Non-pigmented ciliary epithelial cell (primary cell): ENCODE measurements at regions not wholly inside any gene's neighbourhood (a gene's known extent, or its start where the extent isn't known, plus 50 kb on each side); places are given as distances from the start of the nearest gene placed in this dataset.

Source experiments
- DNase-seq: peaks from one replicate; pipeline ENCODE4 v3.0.0-alpha.2; 2010; ENCODE audit warnings: low read depth

DNA sequence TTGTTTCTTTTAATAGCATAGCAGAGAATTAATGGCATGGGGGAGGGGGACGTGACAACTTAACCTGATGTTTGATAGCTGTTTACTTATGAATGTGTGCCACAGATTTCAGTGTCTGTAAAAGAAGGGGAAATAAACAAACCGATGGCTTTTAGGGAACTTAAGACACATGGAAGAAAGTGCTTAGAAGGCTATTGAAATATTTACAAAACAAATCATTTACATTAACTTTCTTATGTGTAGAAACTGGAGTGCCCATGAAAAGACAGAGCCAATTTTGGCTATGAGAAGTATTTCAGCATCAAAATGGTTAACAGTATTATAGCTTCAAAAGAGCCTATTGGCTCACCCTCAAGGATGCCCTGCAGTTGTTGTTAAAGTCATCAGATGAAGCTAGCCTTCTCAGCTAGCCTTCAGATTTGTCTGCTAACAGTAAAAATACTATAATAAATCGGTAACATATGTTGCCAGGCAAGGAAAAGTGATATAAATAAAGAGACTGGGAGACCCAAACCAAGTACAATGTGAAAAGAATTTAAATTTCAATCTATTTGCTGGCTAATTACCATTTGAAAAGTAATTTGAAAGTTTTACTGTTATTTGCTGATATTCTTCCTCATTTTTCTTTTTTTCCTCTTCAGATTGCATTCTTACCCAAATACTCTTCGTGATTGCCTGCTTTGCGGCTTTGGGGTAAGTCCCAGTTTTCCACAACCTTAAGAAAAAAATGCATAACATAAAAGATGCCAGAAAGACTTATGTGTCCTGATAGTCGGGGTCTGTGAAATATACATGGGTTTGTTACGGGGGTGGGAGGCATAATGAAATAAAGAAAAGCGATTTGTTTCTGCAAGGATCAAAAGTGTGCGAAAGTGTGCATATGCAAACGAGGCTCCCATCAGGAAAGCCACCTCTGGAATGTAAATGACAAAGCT lies 256.4 kb downstream of the MEIS1 start:
- DNase-seq: no peak

DNA sequence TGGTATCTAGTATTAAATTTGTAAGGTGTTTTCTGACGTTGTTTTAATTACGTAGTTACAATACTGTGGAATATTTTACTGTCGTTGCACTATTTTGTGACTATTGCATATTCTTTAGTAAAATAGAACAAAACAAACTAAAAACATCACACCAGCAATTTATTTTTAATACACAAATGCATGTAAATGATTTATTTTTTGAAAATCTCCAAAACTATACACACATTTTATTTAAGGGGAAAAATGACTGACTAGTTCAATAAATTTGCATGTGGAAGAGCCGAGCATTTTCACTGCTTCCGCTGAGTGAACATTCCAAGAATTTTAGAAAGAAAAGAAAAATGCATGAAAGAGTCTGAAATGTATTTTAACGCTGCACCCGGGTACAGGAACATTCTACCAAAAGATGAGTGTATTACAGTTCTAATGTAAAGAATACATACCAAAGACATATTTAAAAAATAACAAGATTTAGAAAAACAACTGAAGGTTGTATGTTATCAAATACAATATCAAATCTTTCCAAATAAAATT lies 257.7 kb downstream of the MEIS1 start:
- DNase-seq: no peak

DNA sequence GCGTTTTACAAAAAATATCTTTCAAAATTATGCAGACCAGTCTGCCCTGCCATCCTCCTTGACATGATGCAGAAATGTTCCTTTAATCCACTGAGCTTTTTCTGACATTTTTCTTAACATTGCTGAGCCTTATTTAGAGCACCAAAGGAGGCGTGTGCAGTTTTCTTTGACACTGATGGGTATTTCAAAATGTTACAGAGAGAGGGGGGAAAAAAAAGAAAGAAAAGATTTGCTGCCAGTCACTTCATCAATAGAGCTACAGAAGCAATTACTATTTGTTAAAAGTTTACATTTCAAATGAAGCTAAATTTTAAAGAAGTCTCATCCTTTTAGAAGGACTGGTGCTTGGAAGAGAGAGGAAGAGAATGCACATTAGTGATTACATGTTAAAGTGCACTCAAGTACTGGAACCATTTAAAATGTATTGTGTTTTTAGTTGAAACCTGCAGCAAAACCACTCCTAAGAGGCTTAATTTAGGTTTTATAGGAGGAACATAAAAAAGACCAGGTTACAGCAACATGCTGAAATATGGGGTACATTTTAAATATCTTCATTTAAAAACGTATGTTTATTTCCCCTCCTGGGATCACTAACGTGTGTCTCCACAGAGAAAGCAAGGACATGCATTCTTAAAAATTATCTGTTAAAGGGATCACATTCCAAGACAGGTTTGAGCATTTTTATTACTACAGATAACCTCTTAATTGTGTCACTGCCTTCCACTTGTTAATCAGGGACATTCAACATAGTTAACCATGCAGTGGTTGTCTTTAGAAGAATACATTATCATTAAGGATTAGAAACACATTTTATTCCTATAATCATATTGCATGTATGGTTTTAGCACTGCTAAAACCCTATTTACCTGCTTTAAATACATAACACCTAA lies 258.4 kb downstream of the MEIS1 start:
- DNase-seq: no peak

DNA sequence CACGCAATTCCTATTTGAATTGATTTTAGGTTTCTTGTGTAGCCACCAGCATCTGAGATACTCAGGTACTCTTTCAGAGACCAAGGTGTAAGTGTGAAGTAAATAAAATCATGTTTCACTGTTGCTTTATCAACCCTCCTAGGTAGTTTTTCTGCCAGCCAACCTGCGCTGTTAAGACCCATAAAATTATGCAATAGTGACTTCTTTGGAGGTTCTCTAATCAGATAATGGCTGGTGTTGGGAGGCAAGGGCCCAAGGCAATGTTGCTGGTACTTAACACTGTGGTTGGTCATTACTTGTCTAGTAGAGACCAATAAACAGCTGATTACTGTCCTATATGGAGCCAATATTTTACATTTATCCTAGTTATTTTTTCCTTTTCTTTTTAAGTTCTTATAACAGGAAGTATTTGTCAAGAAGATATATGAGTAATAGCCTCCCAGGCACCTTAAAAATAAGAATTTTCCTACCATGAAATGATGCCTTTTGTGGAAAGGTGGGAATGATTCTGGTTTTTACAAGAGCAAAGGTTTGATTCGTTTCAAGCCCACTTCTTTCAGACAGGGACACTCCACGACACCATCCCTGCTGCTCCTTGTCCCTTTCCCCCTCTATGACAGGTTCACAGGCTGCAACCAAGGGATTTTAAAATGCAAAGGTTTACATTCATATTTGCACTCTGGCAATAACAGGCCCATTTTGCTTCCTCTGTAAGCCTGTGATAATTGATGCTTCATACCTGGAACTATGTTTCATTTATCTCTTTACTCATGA lies 259.3 kb downstream of the MEIS1 start:
- DNase-seq: no peak

DNA sequence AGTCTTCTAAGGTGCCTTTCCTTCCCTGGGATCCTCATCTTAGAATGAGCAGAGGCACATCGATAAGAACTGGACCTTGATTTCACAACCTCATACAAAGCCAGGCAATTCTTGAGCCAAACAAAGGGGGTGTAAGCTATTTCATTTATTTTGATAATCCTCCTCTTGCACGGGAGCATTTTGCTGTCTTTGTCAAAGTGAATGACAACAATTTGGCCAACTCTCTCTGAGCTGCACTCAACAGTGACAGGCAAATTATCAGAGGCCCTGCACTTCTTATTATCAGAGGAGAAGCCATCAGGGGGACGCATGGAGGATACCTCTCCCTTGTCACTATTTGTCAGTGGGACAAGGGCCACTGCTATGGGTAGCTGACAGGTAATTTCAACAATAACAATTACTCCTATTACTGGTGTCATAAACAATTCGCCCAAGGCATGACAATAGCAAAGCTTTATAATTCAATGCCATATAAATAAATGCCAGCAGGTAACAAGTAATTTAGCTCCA lies 260.4 kb downstream of the MEIS1 start:
- DNase-seq: no peak

DNA sequence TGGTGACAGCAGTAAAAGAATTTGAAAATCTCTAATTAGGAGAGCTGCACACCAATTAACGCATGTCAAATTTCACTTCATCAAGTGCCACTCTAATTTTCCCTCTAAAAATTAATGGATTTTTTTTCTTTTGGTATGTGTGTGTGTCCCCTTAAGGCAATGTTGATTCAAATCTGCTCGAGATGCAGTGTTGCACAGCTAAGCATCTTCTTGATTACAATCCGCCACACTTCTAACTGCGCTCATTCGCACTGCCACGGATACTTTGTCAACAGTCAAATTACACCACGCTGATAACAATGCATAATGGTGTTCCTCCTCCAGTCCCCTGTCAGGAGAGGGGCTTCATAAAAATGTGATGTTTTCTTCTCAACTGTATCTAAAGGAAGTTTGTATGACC lies 261.4 kb downstream of the MEIS1 start:
- no peak for DNase-seq

DNA sequence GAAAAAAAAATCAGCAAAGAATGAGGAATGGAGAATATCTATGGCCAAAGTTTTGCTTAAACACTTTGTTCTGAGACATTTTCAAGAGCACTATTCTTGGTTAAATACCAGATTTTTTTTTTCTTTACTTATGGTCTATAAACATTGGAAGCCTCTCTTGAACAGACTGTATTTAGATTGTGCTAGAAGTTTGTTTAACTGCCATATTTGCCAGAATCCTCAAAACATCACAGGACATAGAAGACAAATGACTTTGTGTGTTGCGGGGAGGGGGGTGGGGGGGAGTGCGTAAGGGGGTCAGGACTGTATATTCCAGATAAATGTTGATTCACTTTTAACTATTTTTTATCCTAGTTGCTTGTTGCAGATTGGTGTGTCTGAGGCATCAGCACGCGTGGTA lies 262.0 kb downstream of the MEIS1 start:
- no peak for DNase-seq

DNA sequence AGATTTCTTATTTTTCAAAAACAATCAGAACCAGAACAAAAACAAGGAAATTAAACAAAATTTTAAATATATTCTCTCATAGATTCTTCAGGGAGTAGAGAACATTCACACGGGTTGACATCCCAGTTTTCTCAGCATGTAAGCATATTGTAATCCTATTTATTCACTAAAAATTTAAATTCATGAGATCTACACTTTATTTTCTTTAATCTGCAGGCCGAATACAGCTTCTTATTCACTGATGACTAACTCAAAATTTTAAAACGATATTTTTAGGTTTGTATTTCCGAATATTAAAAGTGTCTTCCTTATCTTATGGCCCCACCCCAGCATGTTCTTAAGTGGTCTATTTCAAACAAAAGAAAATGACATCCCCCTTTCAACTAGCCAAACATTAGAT lies 262.4 kb downstream of the MEIS1 start:
- no peak for DNase-seq

DNA sequence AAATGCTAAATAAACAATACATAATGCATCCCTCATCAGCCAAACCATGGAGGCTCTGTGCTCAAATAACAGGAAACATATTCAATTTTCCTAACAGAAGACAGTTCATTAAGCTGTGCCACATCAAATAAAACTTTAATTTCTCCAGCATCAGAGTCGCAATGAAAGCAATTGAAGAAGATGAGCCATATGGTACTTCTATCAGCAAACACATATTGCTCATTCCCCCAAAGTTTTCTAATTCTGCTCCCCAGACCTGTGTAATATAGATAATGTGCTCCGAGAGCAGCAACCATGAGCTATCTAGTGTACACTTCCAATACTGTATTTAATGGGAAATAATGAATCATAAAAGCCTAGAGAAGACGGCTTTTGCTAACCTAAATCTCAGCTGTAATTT lies 263.2 kb downstream of the MEIS1 start:
- DNase-seq: no peak

DNA sequence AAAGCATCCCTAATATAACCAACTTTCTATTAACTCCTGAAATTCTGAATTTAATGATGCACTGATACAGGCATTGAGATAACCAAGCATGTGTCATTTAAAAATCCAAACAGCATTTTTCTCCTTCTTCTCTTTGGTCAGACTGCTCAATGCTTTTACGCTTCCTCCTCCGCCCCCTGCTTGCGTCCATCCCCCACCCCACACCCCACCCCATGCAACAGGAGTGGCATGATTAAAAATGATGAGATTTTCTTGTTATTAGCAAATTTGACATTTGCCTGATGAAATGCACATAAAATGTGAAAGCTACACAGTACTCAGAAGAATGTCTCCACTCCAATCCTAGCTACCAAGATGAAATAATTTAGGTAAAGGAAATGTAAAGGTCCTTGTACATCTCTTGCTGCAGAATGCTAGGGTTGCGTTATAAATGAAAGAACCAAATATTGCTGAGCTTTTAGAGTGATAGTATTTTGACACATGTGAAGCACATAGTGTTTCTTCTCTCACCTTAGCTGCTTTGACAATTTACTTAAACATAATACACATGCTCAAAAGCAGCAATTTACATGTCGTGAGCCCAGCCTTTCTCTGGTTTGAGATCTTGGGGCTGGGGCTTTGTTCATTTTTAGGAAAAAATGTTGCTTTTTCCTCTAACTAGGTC lies 263.8 kb downstream of the MEIS1 start:
- DNase-seq: no peak

DNA sequence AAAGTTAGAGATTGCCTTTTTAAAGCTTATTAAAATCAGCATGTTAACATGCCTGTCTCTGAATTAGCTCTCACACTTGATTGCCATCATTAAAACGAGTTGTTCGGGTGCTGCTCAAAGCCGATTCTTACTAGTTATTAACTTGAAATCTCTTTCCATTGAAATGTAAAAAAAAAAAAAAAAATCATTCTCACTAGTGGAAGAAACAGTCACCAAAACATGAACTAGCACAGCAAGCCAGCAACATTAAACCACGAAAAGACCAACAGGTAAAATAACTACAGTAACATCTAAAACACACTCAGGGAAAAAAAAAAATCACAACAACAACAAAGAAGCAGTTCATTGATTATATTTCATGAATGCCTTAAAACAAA lies 264.5 kb downstream of the MEIS1 start:
- DNase-seq: no peak

DNA sequence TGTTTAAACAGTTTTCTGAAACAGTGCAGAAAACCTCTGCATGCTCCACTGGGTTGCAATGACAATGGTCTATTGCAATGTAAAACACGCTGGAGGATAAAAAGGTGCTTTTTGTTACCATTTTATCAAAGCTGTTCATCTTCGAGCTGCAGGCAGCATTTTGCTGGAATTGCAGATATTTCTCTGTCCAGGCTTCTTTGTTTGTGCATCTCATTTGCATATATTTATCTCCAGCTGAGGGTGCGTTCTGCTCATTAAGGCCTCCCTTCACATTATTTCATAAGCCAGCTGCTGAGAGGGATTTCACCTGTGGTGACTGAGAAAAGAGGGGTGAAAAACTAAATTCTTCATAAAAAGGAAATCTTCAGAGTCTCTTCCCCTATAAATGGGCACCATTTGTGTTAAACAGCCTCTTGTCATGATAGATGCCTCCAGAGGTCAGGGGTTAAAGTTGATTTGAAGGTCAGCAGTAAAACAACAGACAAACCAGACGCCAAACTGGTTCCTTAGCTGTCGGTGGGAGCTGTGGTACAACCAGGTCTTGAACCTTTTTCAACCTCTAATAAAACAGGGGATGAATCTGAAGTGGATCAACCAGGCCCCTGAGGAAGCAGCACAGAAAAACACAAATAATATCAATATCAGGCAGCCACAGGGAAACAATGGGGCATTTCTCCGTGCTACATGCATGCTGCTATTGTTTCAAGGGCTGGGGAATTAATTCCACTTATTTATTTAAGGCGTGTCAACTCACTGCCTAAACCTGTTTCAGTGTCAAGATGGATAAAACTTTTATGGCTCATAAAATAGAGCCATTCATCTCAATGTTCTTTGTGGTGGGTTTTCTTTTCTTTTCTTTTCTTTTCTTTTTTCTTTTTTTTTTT lies 265.1 kb downstream of the MEIS1 start:
- DNase-seq: no peak

DNA sequence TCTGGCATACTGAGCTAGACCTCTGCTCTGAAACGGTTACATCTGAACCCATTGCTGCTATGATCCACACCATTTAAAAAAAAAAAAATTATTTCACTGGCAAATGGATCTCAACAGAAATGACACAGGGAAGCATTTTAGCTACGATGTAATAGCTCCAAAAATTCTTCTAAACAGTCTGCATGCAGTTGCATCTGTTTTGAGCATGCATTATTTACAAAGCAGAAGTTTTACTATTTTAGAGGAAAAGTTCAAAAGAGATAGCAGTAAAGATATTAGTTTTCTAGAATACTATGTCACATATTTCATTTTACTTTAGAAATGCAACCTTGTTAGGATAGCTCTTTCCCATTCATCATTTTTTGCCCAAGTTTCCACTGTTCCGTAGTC lies 265.7 kb downstream of the MEIS1 start:
- DNase-seq: no peak

DNA sequence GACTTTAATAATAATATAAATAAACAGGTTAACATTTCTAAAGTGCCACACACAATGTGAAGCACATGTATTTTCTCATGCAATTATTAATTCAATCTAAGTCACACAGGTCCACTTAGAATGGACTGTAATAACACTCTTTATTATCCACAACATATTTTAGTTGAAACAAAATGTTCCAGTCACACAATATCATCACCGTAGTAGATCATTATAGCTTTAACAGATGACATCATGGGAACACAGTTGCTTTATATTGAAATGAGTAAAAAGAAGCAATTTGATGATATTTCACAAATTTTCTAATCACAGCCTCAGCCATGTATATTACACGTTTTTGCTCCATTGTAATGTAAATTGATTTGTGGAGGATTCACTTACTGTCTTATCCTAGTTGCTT lies 266.3 kb downstream of the MEIS1 start:
- DNase-seq: no peak

DNA sequence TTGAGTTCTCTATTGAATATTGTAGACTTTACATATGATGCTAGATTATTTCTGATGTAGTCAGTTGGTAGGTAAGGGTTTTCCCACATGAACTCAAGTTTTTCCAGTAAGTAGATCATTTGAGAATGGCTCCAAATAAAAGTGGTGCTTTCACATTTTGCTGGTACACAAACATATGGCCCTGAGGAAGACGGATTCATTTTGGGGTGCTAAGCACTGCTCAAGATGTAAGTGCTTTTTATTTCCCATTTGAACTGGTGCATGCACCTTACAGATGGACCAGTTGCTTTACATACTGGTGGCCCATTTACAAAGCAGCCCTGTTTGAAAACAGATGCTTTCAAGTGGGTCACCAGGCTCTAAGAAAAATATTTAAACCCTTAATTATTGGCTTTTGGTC lies 266.7 kb downstream of the MEIS1 start:
- DNase-seq: no peak

DNA sequence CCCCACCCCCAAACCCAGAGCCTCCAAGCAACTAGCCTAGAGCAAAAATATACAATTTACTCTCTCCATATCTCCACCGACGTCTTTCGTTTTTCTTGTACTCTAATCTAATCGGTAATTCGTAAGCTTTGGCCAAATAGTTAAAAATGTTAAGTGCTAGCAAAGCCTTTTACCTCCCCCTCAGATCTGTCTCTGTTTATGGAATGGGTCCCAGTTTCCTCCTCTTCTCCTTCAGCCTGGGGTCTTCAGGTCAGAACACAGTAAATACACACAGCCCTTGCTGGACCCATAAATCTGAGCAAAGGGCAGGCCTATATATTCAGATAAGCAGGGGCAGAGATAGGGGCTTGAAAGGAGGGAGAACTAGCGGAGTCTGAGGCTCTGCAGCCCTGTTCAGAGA lies 267.4 kb downstream of the MEIS1 start:
- no peak for DNase-seq

DNA sequence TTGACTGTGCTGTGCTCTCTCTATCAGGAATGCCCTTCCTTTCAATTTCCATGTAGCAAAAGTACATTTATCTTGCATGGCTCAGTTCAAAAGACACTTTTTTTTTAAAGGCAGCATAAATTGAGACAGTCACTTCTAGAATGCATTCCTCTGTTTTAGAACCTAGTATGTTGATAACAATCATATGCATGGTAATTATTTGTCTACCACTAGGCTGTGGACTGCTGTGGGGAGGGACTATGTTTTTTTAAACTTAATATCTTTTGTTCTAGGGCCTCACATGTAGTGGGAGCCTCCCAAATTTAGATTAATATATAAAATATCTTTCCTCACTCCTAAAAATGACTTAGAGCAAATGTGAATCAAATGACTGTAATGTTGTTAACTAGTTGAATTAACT lies 269.9 kb downstream of the MEIS1 start:
- no peak for DNase-seq

DNA sequence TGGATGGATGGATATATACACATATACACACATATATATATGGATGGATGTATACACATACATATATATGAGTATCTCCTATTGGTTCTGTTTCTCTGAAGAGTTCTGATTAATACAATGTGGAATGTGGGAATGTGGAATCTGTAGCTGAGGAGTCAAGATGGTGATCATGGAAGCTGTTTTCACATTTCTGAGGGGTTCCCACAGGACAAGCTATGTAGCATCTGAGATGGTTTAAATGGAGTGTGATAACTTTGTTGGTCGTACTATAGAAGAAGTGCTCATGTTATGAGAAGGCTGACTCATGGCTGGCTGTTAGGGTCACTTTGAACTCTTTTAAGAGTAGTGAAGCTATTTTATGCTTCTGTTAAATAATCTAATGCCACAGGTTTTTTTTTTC lies 279.7 kb downstream of the MEIS1 start:
- DNase-seq: peak; percentile 19

DNA sequence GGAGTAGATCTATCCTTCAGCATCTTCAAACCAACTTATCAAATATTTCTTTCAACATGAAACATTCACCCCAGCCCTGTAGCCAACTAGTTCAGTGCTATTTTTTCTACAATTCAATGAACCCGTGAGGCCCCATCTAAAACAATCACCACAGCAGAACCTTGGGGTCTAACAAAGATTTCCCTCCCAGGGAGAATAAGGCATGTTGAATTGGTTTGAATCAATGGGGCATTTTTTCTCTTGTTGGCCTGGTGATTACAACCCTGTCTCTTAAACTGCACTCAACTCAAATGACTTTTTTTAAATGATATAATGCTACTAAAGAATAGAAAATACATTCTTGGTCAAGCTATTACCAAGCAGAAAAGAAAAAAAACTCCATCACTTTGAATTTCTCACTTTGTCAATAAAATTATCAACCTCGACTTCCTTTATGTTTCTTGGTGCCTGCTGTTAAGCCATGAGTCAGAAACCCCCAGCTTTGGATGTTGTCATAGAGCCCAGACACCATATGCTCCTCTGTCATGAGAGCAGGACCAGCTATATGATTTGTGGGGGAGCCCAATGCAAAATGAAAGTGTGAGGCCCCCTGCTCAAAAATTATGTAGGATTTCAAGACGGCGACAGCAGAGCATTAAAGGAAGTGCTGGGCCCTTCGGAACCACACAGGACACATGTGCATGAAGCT lies 282.4 kb downstream of the MEIS1 start:
- DNase-seq: no peak

DNA sequence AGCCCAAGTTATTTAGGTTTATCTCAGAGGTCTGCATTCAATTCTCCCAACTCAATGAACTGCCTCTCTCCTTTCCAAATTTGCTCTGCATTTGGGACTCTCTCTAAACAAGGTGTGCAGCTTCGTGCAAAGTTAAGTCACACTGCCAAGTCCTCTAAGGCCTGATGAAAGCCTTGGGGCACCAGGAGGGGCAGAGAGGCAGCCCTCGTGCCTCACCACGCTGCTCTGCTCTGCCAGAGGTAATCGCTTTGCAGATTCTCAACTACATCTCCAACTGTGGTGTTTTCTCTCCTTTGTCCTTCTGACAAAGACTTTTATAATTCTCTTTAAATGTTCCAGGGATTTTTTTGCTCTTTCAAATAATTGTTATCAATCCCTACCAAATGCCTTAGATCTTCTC lies 283.0 kb downstream of the MEIS1 start:
- DNase-seq: no peak
